B cell (primary cell): ENCODE measurements at regions not wholly inside any gene's neighbourhood (a gene's known extent, or its start where the extent isn't known, plus 50 kb on each side); places are given as distances from the start of the nearest gene placed in this dataset.
"Not testable (repeated sequence)": the region's sequence is repeated elsewhere in the genome, so short reads cannot be mapped to it uniquely, and the experiment has no call there.

ENCODE experiments used
- ATAC-seq: fragments of 200-7000 bp; cut with Tn5 transposase; one replicate; pipeline ENCODE4 v1.10.0; 2021; ENCODE audit warnings: low read depth, mild to moderate bottlenecking, moderate number of reproducible peaks, moderate library complexity
- CTCF ChIA-PET: fragments of 350-600 bp; sonication (Branson Sonifier 250); formaldehyde crosslinking; loops from one replicate; lab custom pipeline; 2021; ENCODE audit warnings: antibody characterized with exemption, inconsistent platforms; lab: Charles Lee
- POLR2A ChIA-PET: fragments of 350-600 bp; sonication (Branson Sonifier 250); formaldehyde crosslinking; loops from one replicate; lab custom pipeline; 2021; ENCODE audit warnings: antibody characterized with exemption; lab: Charles Lee
- DNase-seq: peaks from one replicate; pipeline ENCODE4 v3.0.0; 2013
- H2AFZ ChIP-seq: 2 replicates; pipeline ENCODE4 v1.6.1; 2012; ENCODE audit warnings: mild to moderate bottlenecking, low read depth, low read length; ENCODE audit not compliant: insufficient read depth, poor library complexity, severe bottlenecking
- H3K27ac ChIP-seq, 2 donors: 1 replicate in 1 of 2; 2 replicates in 1 of 2; pipeline ENCODE4 v1.5.1; 2012 to 2013; ENCODE audit warnings: low read length in 2 of 2, mild to moderate bottlenecking in 2 of 2, moderate library complexity in 1 of 2
- H3K27me3 ChIP-seq, 4 experiments: fragments of 200-600 bp in 1 of 4; sonication (generic) in 1 of 4; replicated peaks in 1 of 4; 1 replicate in 2 of 4; 2 replicates in 2 of 4; pipeline versions ENCODE4 v1.6.1 to v1.7.0; 2013 to 2016; ENCODE audit warnings: low read length in 3 of 4, mild to moderate bottlenecking in 2 of 4, mixed read lengths in 1 of 4, moderate library complexity in 1 of 4; ENCODE audit not compliant: insufficient read depth in 4 of 4, control insufficient read depth in 3 of 4; ENCODE audit errors: control extremely low read depth in 1 of 4
- H3K36me3 ChIP-seq, 2 experiments: replicated peaks in 1 of 2; 1 replicate in 1 of 2; 2 replicates in 1 of 2; pipeline versions ENCODE4 v1.6.1 to v1.7.1; 2013; ENCODE audit warnings: low read length in 1 of 2; ENCODE audit not compliant: insufficient read depth in 2 of 2, control insufficient read depth in 1 of 2; ENCODE audit errors: control extremely low read depth in 1 of 2, extremely low read depth in 1 of 2
- H3K4me1 ChIP-seq, 2 donors: fragments of 200-600 bp in 1 of 2; sonication (generic) in 1 of 2; 1 replicate in 1 of 2; 2 replicates in 1 of 2; pipeline versions ENCODE4 v1.5.1 to v1.6.1; 2013 to 2017; ENCODE audit warnings: low read length in 2 of 2; ENCODE audit not compliant: control insufficient read depth in 2 of 2, insufficient read depth in 2 of 2
- H3K4me2 ChIP-seq: replicated peaks from 2 replicates; pipeline ENCODE3; 2012; ENCODE audit warnings: mild to moderate bottlenecking, low read depth, low read length; ENCODE audit not compliant: poor library complexity, severe bottlenecking
- H3K4me3 ChIP-seq, 5 experiments: fragments of 200-600 bp in 1 of 5; sonication (generic) in 1 of 5; 1 replicate in 3 of 5; 2 replicates in 2 of 5; pipeline versions ENCODE4 v1.5.1 to v1.7.0; 2011 to 2016; ENCODE audit warnings: low read length in 4 of 5, mild to moderate bottlenecking in 4 of 5, low read depth in 2 of 5, control low read depth in 1 of 5, moderate library complexity in 1 of 5; ENCODE audit not compliant: insufficient read depth in 1 of 5; ENCODE audit errors: control extremely low read depth in 1 of 5, extremely low read depth in 1 of 5
- H3K79me2 ChIP-seq: fragments of 200-600 bp; sonication (generic); one replicate; pipeline ENCODE4 v1.6.0; 2016; ENCODE audit warnings: low read length; ENCODE audit not compliant: control insufficient read depth, insufficient read depth
- H3K9ac ChIP-seq: fragments of 200-600 bp; sonication (generic); 2 replicates; pipeline ENCODE4 v1.6.1; 2017; ENCODE audit warnings: mild to moderate bottlenecking, low read length, moderate library complexity
- H3K9me3 ChIP-seq, 3 donors: one replicate each; pipeline versions ENCODE4 v1.6.1 to v1.7.1; 2013; ENCODE audit warnings: low read length in 2 of 3; ENCODE audit not compliant: control insufficient read depth in 2 of 3, insufficient read depth in 1 of 3; ENCODE audit errors: control extremely low read depth in 1 of 3
- H4K20me1 ChIP-seq: 2 replicates; pipeline ENCODE4 v1.6.0; 2012; ENCODE audit warnings: mild to moderate bottlenecking, low read length; ENCODE audit not compliant: insufficient read depth, control insufficient read depth, poor library complexity, severe bottlenecking
- H3K27ac Mint-ChIP-seq: one replicate; pipeline ENCODE4 v1.8.0; 2021; ENCODE audit warnings: mixed read lengths
- H3K27me3 Mint-ChIP-seq: one replicate; pipeline ENCODE4 v1.8.0; 2021; ENCODE audit warnings: mixed read lengths
- H3K4me1 Mint-ChIP-seq: one replicate; pipeline ENCODE4 v1.8.0; 2021; ENCODE audit warnings: mixed read lengths
- H3K4me3 Mint-ChIP-seq: one replicate; pipeline ENCODE4 v1.8.0; 2021; ENCODE audit warnings: mixed read lengths
- H3K9me3 Mint-ChIP-seq: one replicate; pipeline ENCODE4 v1.8.0; 2022; ENCODE audit warnings: mixed read lengths; ENCODE audit not compliant: insufficient read depth
- EZH2 ChIP-seq: IDR thresholded peaks from 2 replicates; pipeline ENCODE4 v1.6.1; 2012; ENCODE audit warnings: borderline replicate concordance, low read depth, mild to moderate bottlenecking, moderate library complexity, low read length; ENCODE audit not compliant: insufficient read depth, poor library complexity, severe bottlenecking
- WGBS: methylation state at CpG from one replicate; pipeline ENCODE4 v1.1.5; 2013; ENCODE audit warnings: missing lambda C conversion rate; ENCODE audit not compliant: insufficient coverage; 5-methylcytosine and 5-hydroxymethylcytosine counted together
- intact Hi-C: fragments of 100-400 bp; cut with micrococcal nuclease; formaldehyde crosslinking; loops from one replicate; pipeline ENCODE4 v1.10.0; 2022
- TF ChIP-seq, protein P1 (sequence below): fragments of 200-600 bp; IDR thresholded peaks from one replicate; pipeline ENCODE4 v1.8.0; 2022; ENCODE audit warnings: antibody characterized with exemption, mild to moderate bottlenecking

DNA sequence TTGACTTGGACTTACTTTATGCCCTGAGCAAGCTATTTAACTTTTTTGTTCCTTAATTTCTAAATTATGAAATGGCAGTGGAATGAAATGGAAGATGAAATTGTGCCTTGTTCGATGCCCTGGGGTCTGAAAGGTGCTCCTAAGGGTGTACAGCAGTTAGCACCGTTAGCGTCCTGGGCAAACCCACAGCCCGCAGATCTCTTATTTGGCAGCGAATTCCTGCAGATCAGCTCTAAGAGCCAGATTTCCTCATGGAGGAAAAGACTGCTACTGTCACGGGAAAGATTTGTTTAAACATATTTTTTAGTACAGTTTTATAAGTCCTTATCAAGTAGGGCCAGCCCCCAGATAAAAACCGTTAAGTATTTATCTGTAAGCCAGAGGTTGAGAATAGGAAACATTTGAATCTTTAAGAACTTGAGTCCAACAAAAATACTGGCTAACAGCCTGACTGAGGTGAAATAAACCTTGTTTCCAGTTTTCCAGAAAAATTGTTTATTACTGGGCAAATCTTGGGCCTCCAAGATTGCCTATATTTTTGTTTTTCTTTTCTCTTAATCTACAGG lies 216.5 kb upstream of the DMRT1 start:
- no peaks in the 10 kb centered on the region for H4K20me1 ChIP-seq
- no peaks in the 10 kb centered on the region for H3K36me3 ChIP-seq
- no peak for TF ChIP-seq EZH2
- TF ChIP-seq, protein P1, sequence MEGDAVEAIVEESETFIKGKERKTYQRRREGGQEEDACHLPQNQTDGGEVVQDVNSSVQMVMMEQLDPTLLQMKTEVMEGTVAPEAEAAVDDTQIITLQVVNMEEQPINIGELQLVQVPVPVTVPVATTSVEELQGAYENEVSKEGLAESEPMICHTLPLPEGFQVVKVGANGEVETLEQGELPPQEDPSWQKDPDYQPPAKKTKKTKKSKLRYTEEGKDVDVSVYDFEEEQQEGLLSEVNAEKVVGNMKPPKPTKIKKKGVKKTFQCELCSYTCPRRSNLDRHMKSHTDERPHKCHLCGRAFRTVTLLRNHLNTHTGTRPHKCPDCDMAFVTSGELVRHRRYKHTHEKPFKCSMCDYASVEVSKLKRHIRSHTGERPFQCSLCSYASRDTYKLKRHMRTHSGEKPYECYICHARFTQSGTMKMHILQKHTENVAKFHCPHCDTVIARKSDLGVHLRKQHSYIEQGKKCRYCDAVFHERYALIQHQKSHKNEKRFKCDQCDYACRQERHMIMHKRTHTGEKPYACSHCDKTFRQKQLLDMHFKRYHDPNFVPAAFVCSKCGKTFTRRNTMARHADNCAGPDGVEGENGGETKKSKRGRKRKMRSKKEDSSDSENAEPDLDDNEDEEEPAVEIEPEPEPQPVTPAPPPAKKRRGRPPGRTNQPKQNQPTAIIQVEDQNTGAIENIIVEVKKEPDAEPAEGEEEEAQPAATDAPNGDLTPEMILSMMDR: no peak
- H3K4me3 Mint-ChIP-seq: no peak overlapping the region
- H2AFZ ChIP-seq: no peak overlapping the region
- no peak for DNase-seq
- peaks cover 5% of the 10 kb centered on the region for H3K4me1 Mint-ChIP-seq
- no peak overlapping the region for H3K9ac ChIP-seq
- no peak for ATAC-seq
- H3K27ac ChIP-seq: no peak overlapping the region
- no peaks in the 10 kb centered on the region for H3K27me3 Mint-ChIP-seq
- peaks cover 0 to 6% of the 10 kb centered on the region in 2 donors for H3K4me1 ChIP-seq
- intact Hi-C loops: no loop called here
- H3K4me3 ChIP-seq: no peak overlapping the region
- H3K79me2 ChIP-seq: no peaks in the 10 kb centered on the region
- ChIA-PET CTCF (no interaction called here), POLR2A (no interaction called here)
- 49% methylated on average over 4 of the region's 7 CpGs for WGBS
- H3K4me2 ChIP-seq: no peak overlapping the region
- H3K27me3 ChIP-seq: peaks cover 0 to 3% (median 0%) of the 10 kb centered on the region in 4 experiments
- H3K9me3 ChIP-seq: no peaks in the 10 kb centered on the region
- no peaks in the 10 kb centered on the region for H3K9me3 Mint-ChIP-seq
- H3K27ac Mint-ChIP-seq: no peak overlapping the region

- Histone ChIP-seq H4K20me1 (no peaks in the 10 kb centered on the region), H3K27me3 (peaks cover 0 to 3% (median 0%) of the 10 kb centered on the region in 4 experiments)
Observed at GRCh38 chr9:625613-626012, 215.9 kb upstream of the DMRT1 start.

DNA sequence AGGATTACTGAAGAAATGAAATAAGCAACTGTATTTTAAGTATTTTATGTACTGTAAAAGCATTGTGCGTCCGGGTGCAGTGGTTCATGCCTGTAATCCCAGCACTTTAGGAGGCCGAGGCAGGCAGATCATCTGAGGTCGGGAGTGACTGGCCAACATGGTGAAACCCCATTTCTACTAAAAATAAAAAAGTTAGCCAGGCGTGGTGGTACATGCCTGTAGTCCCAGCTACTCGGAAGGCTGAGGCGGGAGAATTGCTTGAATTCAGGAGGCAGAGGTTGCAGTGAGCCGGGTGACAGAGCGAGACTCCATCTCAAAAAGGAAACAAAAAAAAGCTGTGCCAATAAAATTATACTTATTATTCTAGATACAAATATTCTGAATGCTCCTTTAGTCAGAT lies 215.4 kb upstream of the DMRT1 start:
- intact Hi-C loops, H2AFZ ChIP-seq, H3K36me3 ChIP-seq, H3K79me2 ChIP-seq, H3K27ac Mint-ChIP-seq, H3K4me1 ChIP-seq, H3K27ac ChIP-seq, H3K27me3 Mint-ChIP-seq, H3K4me2 ChIP-seq, H3K4me3 ChIP-seq, H3K9me3 Mint-ChIP-seq, H3K4me3 Mint-ChIP-seq, H3K27me3 ChIP-seq, H4K20me1 ChIP-seq, H3K9ac ChIP-seq, ATAC-seq, DNase-seq, H3K4me1 Mint-ChIP-seq, H3K9me3 ChIP-seq: not testable (repeated sequence)
- ChIA-PET POLR2A (interaction anchor here (0.6 kb wide), 1 partner anchor 374 kb away, joined by 3 read pairs; no protein-coding TSS in a partner anchor), CTCF (interaction anchor here (1.2 kb wide), 1 partner anchor 9 kb away, joined by 3 read pairs; no protein-coding TSS in a partner anchor)
- WGBS: 93% methylated on average over 5 of the region's 9 CpGs

More at GRCh38 chr9:625613-626012, 215.9 kb upstream of the DMRT1 start:
- ChIA-PET POLR2A (interaction anchor here (0.6 kb wide), 1 partner anchor 374 kb away, joined by 3 read pairs; no protein-coding TSS in a partner anchor), CTCF (no interaction called here)
- Histone ChIP-seq H3K4me3 (no peak overlapping the region), H3K9ac (no peak overlapping the region), H2AFZ (no peak overlapping the region), H3K36me3 (no peaks in the 10 kb centered on the region), H3K27ac (no peak overlapping the region), H3K4me2 (no peak overlapping the region), H3K4me1 (peaks cover 0 to 6% of the 10 kb centered on the region in 2 donors), H3K79me2 (no peaks in the 10 kb centered on the region), H3K9me3 (no peaks in the 10 kb centered on the region)
- DNase-seq: no peak
- Mint-ChIP-seq H3K9me3 (no peaks in the 10 kb centered on the region), H3K27me3 (no peaks in the 10 kb centered on the region), H3K4me1 (peaks cover 5% of the 10 kb centered on the region), H3K4me3 (no peak overlapping the region), H3K27ac (no peak overlapping the region)
- no peak for ATAC-seq
- intact Hi-C loops: no loop called here
- WGBS: 39% methylated on average over 3 of the region's 3 CpGs
- TF ChIP-seq, protein P1: no peak
